GM12878 (cell line): ENCODE measurements at regions not wholly inside any gene's neighbourhood (a gene's known extent, or its start where the extent isn't known, plus 50 kb on each side); places are given as distances from the start of the nearest gene placed in this dataset.
"Not testable (repeated sequence)": the region's sequence is repeated elsewhere in the genome, so short reads cannot be mapped to it uniquely, and the experiment has no call there.

Experiments used
- ATAC-seq: fragments of 200-7000 bp; cut with Tn5 transposase; 3 replicates; pipeline ENCODE4 v1.9.1; 2020; ENCODE audit warnings: mild to moderate bottlenecking, moderate library complexity
- BruUV-seq: library from RNA; stranded (reverse); fragments of 400-500 nt; replicated peaks from 2 replicates; lab custom pipeline; 2021; lab: Mats Ljungman, UMichigan
- CTCF ChIA-PET: fragments of 300-600 bp; sonication (Branson Sonifier 250); formaldehyde crosslinking; extraction: SDS; loops from one replicate; lab custom pipeline; 2021; ENCODE audit warnings: inconsistent platforms; lab: Yijun Ruan, JAX
- POLR2A ChIA-PET: fragments of 350-600 bp; formaldehyde crosslinking; extraction: SDS; loops from one replicate; lab custom pipeline; 2021; ENCODE audit warnings: inconsistent platforms; lab: Charles Lee
- RAD21 ChIA-PET: fragments of 300-600 bp; sonication (Branson Sonifier 250); formaldehyde crosslinking; loops from one replicate; lab custom pipeline; 2023; ENCODE audit warnings: antibody characterized with exemption; ENCODE audit not compliant: unreplicated experiment; lab: Charles Lee
- SMC1A ChIA-PET: fragments of 300-600 bp; sonication (Branson Sonifier 250); formaldehyde crosslinking; loops from one replicate; lab custom pipeline; 2023; ENCODE audit not compliant: unreplicated experiment, uncharacterized antibody; lab: Charles Lee
- DNase-seq: peaks from one replicate; pipeline ENCODE4 v3.0.0-alpha.2; 2011; ENCODE audit warnings: low read depth, low spot score
- FAIRE-seq: peaks from 3 replicates; lab custom pipeline; 2011; peaks lifted over from hg19 to GRCh38; lab: Jason Lieb, UNC
- H2AFZ ChIP-seq: 2 replicates; pipeline ENCODE4 v1.6.0; 2011; ENCODE audit warnings: low read depth, low read length, control low read depth; ENCODE audit not compliant: control insufficient read depth
- H3K27ac ChIP-seq: 2 replicates; pipeline ENCODE4 v1.5.1; 2011; ENCODE audit warnings: control low read depth; ENCODE audit not compliant: control insufficient read depth, insufficient read depth
- H3K27me3 ChIP-seq, 2 experiments: replicated peaks in 1 of 2; 2 replicates each; pipeline versions ENCODE4 v1.6.0 to v1.6.1; 2011; ENCODE audit warnings: low read length in 1 of 2; ENCODE audit not compliant: control insufficient read depth in 2 of 2, insufficient read depth in 2 of 2
- H3K36me3 ChIP-seq, 2 experiments: 2 replicates each; pipeline ENCODE4 v1.5.1; 2011; ENCODE audit warnings: low read length in 1 of 2; ENCODE audit not compliant: control insufficient read depth in 2 of 2, insufficient read depth in 2 of 2
- H3K4me1 ChIP-seq: 2 replicates; pipeline ENCODE4 v1.6.1; 2011; ENCODE audit warnings: mild to moderate bottlenecking, low read length, moderate library complexity, mixed read lengths; ENCODE audit not compliant: control insufficient read depth, insufficient read depth
- H3K4me2 ChIP-seq: 2 replicates; pipeline ENCODE4 v1.6.0; 2011; ENCODE audit warnings: control low read depth; ENCODE audit not compliant: control insufficient read depth, insufficient read depth
- H3K4me3 ChIP-seq: fragments of 200-600 bp; sonication (generic); 2 replicates; pipeline ENCODE4 v1.5.1; 2016
- H3K79me2 ChIP-seq: 2 replicates; pipeline ENCODE4 v1.6.0; 2011; ENCODE audit warnings: low read length; ENCODE audit not compliant: control insufficient read depth, insufficient read depth
- H3K9ac ChIP-seq: 2 replicates; pipeline ENCODE4 v1.8.0; 2011; ENCODE audit warnings: low read length, control low read depth, mixed read lengths; ENCODE audit not compliant: control insufficient read depth, insufficient read depth
- H3K9me3 ChIP-seq: replicated peaks from 3 replicates; pipeline ENCODE4 v1.5.1; 2011; ENCODE audit warnings: mild to moderate bottlenecking, low read length; ENCODE audit not compliant: control insufficient read depth, insufficient read depth
- H4K20me1 ChIP-seq: 2 replicates; pipeline ENCODE4 v1.6.0; 2011; ENCODE audit not compliant: control insufficient read depth, insufficient read depth
- CEBPB ChIP-seq, 2 experiments: fragments of 150-350 bp in 1 of 2; IDR thresholded peaks; 2 replicates each; pipeline ENCODE4 v1.6.1; 2012 to 2014; ENCODE audit warnings: low read depth in 2 of 2, low read length in 2 of 2, borderline replicate concordance in 1 of 2, inconsistent platforms in 1 of 2
- CHD2 ChIP-seq: IDR thresholded peaks from 2 replicates; pipeline ENCODE4 v1.6.1; 2011; ENCODE audit warnings: low read depth, low read length, improper control_type of control experiment, borderline replicate concordance
- MYC ChIP-seq: IDR thresholded peaks from 2 replicates; pipeline ENCODE4 v1.6.1; 2011; ENCODE audit warnings: mild to moderate bottlenecking, low read length, moderate library complexity, inconsistent platforms; ENCODE audit not compliant: insufficient read depth, insufficient replicate concordance, insufficient read length, severe bottlenecking
- TCF12 ChIP-seq: IDR thresholded peaks from 2 replicates; pipeline ENCODE4 v1.6.1; 2011; ENCODE audit warnings: low read depth, mild to moderate bottlenecking, low read length
- ZBED1 ChIP-seq: IDR thresholded peaks from 2 replicates; pipeline ENCODE4 v1.6.1; 2016; ENCODE audit warnings: borderline replicate concordance
- ZNF217 ChIP-seq: fragments of 450-650 bp; IDR thresholded peaks from 2 replicates; pipeline ENCODE4 v1.6.1; 2017; ENCODE audit warnings: antibody characterized with exemption, mild to moderate bottlenecking
- WGBS: methylation state at CpG from one replicate; pipeline ENCODE4 v1.1.6; 2016; ENCODE audit warnings: low lambda C conversion rate; ENCODE audit not compliant: insufficient replicate concordance, insufficient coverage; ENCODE audit errors: missing lambda C conversion rate; 5-methylcytosine and 5-hydroxymethylcytosine counted together
- in situ Hi-C: fragments of 300-500 bp; cut with MboI; formaldehyde crosslinking; loops from 9 replicates; pipeline ENCODE4 v1.14.3; 2018; ENCODE audit warnings: mixed read lengths
- intact Hi-C: fragments of 100-400 bp; cut with micrococcal nuclease; formaldehyde crosslinking; loops from one replicate; pipeline ENCODE4 v1.14.2; 2022; ENCODE audit not compliant: unreplicated experiment
- TF ChIP-seq, protein P1 (sequence below): fragments of 450-650 bp; IDR thresholded peaks from 2 replicates; pipeline ENCODE4 v1.6.1; 2017; ENCODE audit warnings: mild to moderate bottlenecking, low read depth, inconsistent platforms; ENCODE audit not compliant: poor library complexity, severe bottlenecking

GRCh38 chr13:56187331-56187730, 953.4 kb upstream of the PRR20A start (continued):
- TF ChIP-seq CHD2 (no peak), MYC (no peak), ZNF217 (no peak), TCF12 (no peak), ZBED1 (no peak), CEBPB (IDR thresholded peaks at IDR 0.05; ENCODE audit: borderline replicate concordance in 1 of 2, low read depth in 2 of 2, low read length in 2 of 2) (no peak)
- TF ChIP-seq, protein P1, sequence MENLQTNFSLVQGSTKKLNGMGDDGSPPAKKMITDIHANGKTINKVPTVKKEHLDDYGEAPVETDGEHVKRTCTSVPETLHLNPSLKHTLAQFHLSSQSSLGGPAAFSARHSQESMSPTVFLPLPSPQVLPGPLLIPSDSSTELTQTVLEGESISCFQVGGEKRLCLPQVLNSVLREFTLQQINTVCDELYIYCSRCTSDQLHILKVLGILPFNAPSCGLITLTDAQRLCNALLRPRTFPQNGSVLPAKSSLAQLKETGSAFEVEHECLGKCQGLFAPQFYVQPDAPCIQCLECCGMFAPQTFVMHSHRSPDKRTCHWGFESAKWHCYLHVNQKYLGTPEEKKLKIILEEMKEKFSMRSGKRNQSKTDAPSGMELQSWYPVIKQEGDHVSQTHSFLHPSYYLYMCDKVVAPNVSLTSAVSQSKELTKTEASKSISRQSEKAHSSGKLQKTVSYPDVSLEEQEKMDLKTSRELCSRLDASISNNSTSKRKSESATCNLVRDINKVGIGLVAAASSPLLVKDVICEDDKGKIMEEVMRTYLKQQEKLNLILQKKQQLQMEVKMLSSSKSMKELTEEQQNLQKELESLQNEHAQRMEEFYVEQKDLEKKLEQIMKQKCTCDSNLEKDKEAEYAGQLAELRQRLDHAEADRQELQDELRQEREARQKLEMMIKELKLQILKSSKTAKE: no peak

- H3K9ac ChIP-seq, SMC1A ChIA-PET, H3K4me2 ChIP-seq, H2AFZ ChIP-seq, intact Hi-C loops, H3K79me2 ChIP-seq, H3K27ac ChIP-seq, DNase-seq, H3K27me3 ChIP-seq, in situ Hi-C loops, CTCF ChIA-PET, H4K20me1 ChIP-seq, H3K4me1 ChIP-seq, H3K4me3 ChIP-seq, ATAC-seq, H3K9me3 ChIP-seq, POLR2A ChIA-PET, BruUV-seq, FAIRE-seq, H3K36me3 ChIP-seq, RAD21 ChIA-PET: not testable (repeated sequence)
- 36% methylated on average over 6 of the region's 6 CpGs for WGBS
Measured at GRCh38 chr13:56188582-56188981, 952.1 kb upstream of the PRR20A start.
